ENCODE measurements at regions not wholly inside any gene's neighbourhood (a gene's known extent, or its start where the extent isn't known, plus 50 kb on each side); places are given as distances from the start of the nearest gene placed in this dataset.

DNA sequence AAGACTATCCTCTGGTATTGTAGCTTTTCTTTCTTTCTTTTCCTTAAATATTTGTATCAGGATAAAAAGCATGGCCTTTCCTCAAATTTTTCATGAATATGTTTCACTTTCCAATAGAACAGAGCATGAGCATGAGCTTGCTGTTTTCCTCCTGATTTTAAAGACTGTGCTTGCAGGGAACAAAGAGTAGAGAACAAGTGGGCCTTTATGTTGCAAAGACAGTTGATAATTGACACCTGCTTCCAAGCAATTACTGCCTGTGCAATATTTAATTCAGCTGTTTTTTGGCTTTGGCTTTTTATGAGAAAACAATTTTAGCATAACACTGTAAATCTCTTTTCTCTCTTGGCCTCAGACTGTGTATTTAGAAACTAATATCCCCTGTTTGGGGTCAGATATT lies 263.6 kb upstream of the AZI2 start (continued):
- TF ChIP-seq ATF7 (IDR thresholded peaks at IDR 0.05; ENCODE audit: low read depth) (no peak), PML (IDR thresholded peaks at IDR 0.05; ENCODE audit: low read length) (no peak), GATAD2B (conservative IDR thresholded peaks at IDR 0.05; ENCODE audit: low read depth) (no peak), SUZ12 (IDR thresholded peaks at IDR 0.05; ENCODE audit: unreplicated experiment) (no peak), RB1 (IDR thresholded peaks at IDR 0.05; ENCODE audit: borderline replicate concordance) (no peak)
- TF ChIP-seq, protein P1, sequence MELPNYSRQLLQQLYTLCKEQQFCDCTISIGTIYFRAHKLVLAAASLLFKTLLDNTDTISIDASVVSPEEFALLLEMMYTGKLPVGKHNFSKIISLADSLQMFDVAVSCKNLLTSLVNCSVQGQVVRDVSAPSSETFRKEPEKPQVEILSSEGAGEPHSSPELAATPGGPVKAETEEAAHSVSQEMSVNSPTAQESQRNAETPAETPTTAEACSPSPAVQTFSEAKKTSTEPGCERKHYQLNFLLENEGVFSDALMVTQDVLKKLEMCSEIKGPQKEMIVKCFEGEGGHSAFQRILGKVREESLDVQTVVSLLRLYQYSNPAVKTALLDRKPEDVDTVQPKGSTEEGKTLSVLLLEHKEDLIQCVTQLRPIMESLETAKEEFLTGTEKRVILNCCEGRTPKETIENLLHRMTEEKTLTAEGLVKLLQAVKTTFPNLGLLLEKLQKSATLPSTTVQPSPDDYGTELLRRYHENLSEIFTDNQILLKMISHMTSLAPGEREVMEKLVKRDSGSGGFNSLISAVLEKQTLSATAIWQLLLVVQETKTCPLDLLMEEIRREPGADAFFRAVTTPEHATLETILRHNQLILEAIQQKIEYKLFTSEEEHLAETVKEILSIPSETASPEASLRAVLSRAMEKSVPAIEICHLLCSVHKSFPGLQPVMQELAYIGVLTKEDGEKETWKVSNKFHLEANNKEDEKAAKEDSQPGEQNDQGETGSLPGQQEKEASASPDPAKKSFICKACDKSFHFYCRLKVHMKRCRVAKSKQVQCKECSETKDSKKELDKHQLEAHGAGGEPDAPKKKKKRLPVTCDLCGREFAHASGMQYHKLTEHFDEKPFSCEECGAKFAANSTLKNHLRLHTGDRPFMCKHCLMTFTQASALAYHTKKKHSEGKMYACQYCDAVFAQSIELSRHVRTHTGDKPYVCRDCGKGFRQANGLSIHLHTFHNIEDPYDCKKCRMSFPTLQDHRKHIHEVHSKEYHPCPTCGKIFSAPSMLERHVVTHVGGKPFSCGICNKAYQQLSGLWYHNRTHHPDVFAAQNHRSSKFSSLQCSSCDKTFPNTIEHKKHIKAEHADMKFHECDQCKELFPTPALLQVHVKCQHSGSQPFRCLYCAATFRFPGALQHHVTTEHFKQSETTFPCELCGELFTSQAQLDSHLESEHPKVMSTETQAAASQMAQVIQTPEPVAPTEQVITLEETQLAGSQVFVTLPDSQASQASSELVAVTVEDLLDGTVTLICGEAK (IDR thresholded peaks at IDR 0.05; ENCODE audit: borderline replicate concordance): no peak

DNA sequence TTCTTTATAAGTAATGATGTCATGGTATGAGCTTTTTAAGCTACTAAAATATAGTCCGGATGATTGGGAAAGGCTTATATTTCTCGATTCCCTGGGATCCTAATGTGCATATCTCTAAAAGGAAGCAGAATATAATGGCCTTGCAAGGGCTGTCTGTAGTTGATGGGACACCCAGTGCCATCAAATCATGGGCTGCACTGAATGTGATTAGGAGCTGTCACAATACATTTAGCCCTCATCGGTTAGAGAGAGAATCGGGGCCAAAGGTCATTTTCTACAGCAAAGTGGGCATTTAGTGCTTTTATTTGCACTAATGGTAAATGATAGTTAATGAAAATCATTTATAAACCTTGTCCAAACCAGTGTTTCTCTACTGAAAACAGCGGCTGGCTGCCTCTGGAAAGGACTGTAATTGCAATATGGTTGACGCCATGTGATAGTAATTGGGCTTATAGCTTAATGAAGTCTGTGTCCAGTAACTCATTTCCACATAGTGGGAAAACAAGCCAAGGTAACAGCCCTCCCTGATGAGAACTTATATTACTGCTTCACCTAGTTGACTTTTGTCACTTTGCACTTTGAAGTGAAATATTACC lies 265.0 kb upstream of the AZI2 start:
- H3K9ac ChIP-seq (ENCODE audit: control insufficient read depth, insufficient read depth, low read length): no peak overlapping the region
- BruUV-seq (replicated peaks): no TSS peak
- ATAC-seq (no peak), DNase-seq (ENCODE audit: low read depth, low spot score) (no peak), FAIRE-seq (no peak)
- intact Hi-C loops (cut with micrococcal nuclease; ENCODE audit: unreplicated experiment): no loop called here
- H3K27me3 ChIP-seq (replicated peaks in 1 of 2; ENCODE audit: control insufficient read depth in 2 of 2, insufficient read depth in 2 of 2, low read length in 1 of 2): no peaks in the 10 kb centered on the region
- POLR2A ChIA-PET: no interaction called here
- RAD21 ChIA-PET (ENCODE audit: unreplicated experiment): interaction anchor here (0.6 kb wide), 1 partner anchor 165 kb away, joined by 3 read pairs; no protein-coding TSS in a partner anchor
- 50% methylated on average over 6 of the region's 6 CpGs for WGBS (ENCODE audit: insufficient coverage, insufficient replicate concordance, low lambda C conversion rate, missing lambda C conversion rate)
- no peak overlapping the region for H2AFZ ChIP-seq (ENCODE audit: control insufficient read depth, low read depth, low read length)
- no peaks in the 10 kb centered on the region for H4K20me1 ChIP-seq (ENCODE audit: control insufficient read depth, insufficient read depth)
- no peak overlapping the region for H3K4me3 ChIP-seq
- H3K36me3 ChIP-seq (ENCODE audit: control insufficient read depth in 2 of 2, insufficient read depth in 2 of 2, low read length in 1 of 2): no peaks in the 10 kb centered on the region
- H3K79me2 ChIP-seq (ENCODE audit: control insufficient read depth, insufficient read depth, low read length): no peaks in the 10 kb centered on the region
- H3K4me2 ChIP-seq (ENCODE audit: control insufficient read depth, insufficient read depth): no peak overlapping the region
- H3K9me3 ChIP-seq (replicated peaks; ENCODE audit: control insufficient read depth, insufficient read depth, low read length): no peaks in the 10 kb centered on the region
- SMC1A ChIA-PET (ENCODE audit: uncharacterized antibody, unreplicated experiment): no interaction called here
- no peak overlapping the region for H3K27ac ChIP-seq (ENCODE audit: control insufficient read depth, insufficient read depth)
- CTCF ChIA-PET: interaction anchor here (1.0 kb wide), 1 partner anchor 11 kb away, joined by 3 read pairs; no protein-coding TSS in a partner anchor
- no peaks in the 10 kb centered on the region for H3K4me1 ChIP-seq (ENCODE audit: control insufficient read depth, insufficient read depth, low read length)
- in situ Hi-C loops (cut with MboI): no loop called here
- no peak for TF ChIP-seq HDAC6 (IDR thresholded peaks at IDR 0.05; ENCODE audit: unreplicated experiment)
- TF ChIP-seq SRF (IDR thresholded peaks at IDR 0.05; ENCODE audit: low read depth in 2 of 2, low read length in 2 of 2): no peak
- TF ChIP-seq RFX5 (IDR thresholded peaks at IDR 0.05; ENCODE audit: low read depth, low read length): no peak
- no peak for TF ChIP-seq MTA2 (IDR thresholded peaks at IDR 0.05; ENCODE audit: low read depth)
- TF ChIP-seq RCOR1 (conservative IDR thresholded peaks at IDR 0.05; ENCODE audit: low read depth, low read length): no peak
- TF ChIP-seq, protein P2, sequence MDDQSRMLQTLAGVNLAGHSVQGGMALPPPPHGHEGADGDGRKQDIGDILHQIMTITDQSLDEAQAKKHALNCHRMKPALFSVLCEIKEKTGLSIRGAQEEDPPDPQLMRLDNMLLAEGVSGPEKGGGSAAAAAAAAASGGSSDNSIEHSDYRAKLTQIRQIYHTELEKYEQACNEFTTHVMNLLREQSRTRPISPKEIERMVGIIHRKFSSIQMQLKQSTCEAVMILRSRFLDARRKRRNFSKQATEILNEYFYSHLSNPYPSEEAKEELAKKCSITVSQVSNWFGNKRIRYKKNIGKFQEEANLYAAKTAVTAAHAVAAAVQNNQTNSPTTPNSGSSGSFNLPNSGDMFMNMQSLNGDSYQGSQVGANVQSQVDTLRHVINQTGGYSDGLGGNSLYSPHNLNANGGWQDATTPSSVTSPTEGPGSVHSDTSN (IDR thresholded peaks at IDR 0.05; ENCODE audit: insufficient replicate concordance, low read depth, low read length): no peak
- TF ChIP-seq PML (IDR thresholded peaks at IDR 0.05; ENCODE audit: low read length): no peak
- no peak for TF ChIP-seq MEF2A (IDR thresholded peaks at IDR 0.05; ENCODE audit: insufficient read depth, low read depth, low read length)
- TF ChIP-seq, protein P3, sequence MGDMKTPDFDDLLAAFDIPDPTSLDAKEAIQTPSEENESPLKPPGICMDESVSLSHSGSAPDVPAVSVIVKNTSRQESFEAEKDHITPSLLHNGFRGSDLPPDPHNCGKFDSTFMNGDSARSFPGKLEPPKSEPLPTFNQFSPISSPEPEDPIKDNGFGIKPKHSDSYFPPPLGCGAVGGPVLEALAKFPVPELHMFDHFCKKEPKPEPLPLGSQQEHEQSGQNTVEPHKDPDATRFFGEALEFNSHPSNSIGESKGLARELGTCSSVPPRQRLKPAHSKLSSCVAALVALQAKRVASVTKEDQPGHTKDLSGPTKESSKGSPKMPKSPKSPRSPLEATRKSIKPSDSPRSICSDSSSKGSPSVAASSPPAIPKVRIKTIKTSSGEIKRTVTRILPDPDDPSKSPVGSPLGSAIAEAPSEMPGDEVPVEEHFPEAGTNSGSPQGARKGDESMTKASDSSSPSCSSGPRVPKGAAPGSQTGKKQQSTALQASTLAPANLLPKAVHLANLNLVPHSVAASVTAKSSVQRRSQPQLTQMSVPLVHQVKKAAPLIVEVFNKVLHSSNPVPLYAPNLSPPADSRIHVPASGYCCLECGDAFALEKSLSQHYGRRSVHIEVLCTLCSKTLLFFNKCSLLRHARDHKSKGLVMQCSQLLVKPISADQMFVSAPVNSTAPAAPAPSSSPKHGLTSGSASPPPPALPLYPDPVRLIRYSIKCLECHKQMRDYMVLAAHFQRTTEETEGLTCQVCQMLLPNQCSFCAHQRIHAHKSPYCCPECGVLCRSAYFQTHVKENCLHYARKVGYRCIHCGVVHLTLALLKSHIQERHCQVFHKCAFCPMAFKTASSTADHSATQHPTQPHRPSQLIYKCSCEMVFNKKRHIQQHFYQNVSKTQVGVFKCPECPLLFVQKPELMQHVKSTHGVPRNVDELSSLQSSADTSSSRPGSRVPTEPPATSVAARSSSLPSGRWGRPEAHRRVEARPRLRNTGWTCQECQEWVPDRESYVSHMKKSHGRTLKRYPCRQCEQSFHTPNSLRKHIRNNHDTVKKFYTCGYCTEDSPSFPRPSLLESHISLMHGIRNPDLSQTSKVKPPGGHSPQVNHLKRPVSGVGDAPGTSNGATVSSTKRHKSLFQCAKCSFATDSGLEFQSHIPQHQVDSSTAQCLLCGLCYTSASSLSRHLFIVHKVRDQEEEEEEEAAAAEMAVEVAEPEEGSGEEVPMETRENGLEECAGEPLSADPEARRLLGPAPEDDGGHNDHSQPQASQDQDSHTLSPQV (IDR thresholded peaks at IDR 0.05): no peak

Data from GM12878 (cell line).